ENCODE measurements at regions not wholly inside any gene's neighbourhood (a gene's known extent, or its start where the extent isn't known, plus 50 kb on each side); places are given as distances from the start of the nearest gene placed in this dataset.

GRCh38 chr3:76866729-76867408 is 173.0 kb upstream of the ROBO2 start:
- Histone ChIP-seq H3K36me3 (ENCODE audit: insufficient read depth, low read length) (no peaks in the 10 kb centered on the region), H3K4me3 (ENCODE audit: low read depth in 1 of 2, low read length in 2 of 2) (no peak overlapping the region), H2AFZ (ENCODE audit: low read depth, low read length) (no peak overlapping the region), H3K9ac (ENCODE audit: low read depth, low read length) (no peak overlapping the region), H4K20me1 (ENCODE audit: insufficient read depth, low read length) (no peaks in the 10 kb centered on the region), H3K27me3 (ENCODE audit: insufficient read depth, low read length, poor library complexity) (no peaks in the 10 kb centered on the region), H3K79me2 (ENCODE audit: insufficient read depth, low read length) (no peaks in the 10 kb centered on the region), H3K4me2 (ENCODE audit: insufficient read depth, low read length) (no peak overlapping the region), H3K4me1 (ENCODE audit: insufficient read depth, low read length) (no peaks in the 10 kb centered on the region), H3K27ac (ENCODE audit: low read length) (no peak overlapping the region), H3K9me3 (ENCODE audit: insufficient read depth, low read length, severe bottlenecking) (no peaks in the 10 kb centered on the region)
- DNase-seq (no peak), ATAC-seq (ENCODE audit: insufficient read depth, low read depth) (no peak)
- TF ChIP-seq EZH2 (IDR thresholded peaks at IDR 0.05; ENCODE audit: borderline replicate concordance, low read depth, low read length, severe bottlenecking) = no peak
- no peak for TF ChIP-seq CTCF (IDR thresholded peaks at IDR 0.05; ENCODE audit: borderline replicate concordance, extremely low read depth, low read length, poor library complexity, severe bottlenecking)

- Histone ChIP-seq H3K9ac (ENCODE audit: low read depth, low read length) (no peak overlapping the region), H3K9me3 (ENCODE audit: insufficient read depth, low read length, severe bottlenecking) (no peaks in the 10 kb centered on the region), H4K20me1 (ENCODE audit: insufficient read depth, low read length) (no peaks in the 10 kb centered on the region), H2AFZ (ENCODE audit: low read depth, low read length) (no peak overlapping the region), H3K27me3 (ENCODE audit: insufficient read depth, low read length, poor library complexity) (no peaks in the 10 kb centered on the region), H3K27ac (ENCODE audit: low read length) (no peak overlapping the region), H3K36me3 (ENCODE audit: insufficient read depth, low read length) (no peaks in the 10 kb centered on the region), H3K79me2 (ENCODE audit: insufficient read depth, low read length) (no peaks in the 10 kb centered on the region), H3K4me1 (ENCODE audit: insufficient read depth, low read length) (no peaks in the 10 kb centered on the region), H3K4me2 (ENCODE audit: insufficient read depth, low read length) (no peak overlapping the region), H3K4me3 (ENCODE audit: low read depth in 1 of 2, low read length in 2 of 2) (no peak overlapping the region)
- DNase-seq = no peak
- no peak for ATAC-seq (ENCODE audit: insufficient read depth, low read depth)
- no peak for TF ChIP-seq EZH2 (IDR thresholded peaks at IDR 0.05; ENCODE audit: borderline replicate concordance, low read depth, low read length, severe bottlenecking)
- no peak for TF ChIP-seq CTCF (IDR thresholded peaks at IDR 0.05; ENCODE audit: borderline replicate concordance, extremely low read depth, low read length, poor library complexity, severe bottlenecking)
These were observed 170.0 kb upstream of the ROBO2 start for GRCh38 chr3:76869726-76870384.

- DNase-seq (no peak), ATAC-seq (ENCODE audit: insufficient read depth, low read depth) (no peak)
- Histone ChIP-seq H3K4me2 (ENCODE audit: insufficient read depth, low read length) (no peak overlapping the region), H3K27ac (ENCODE audit: low read length) (no peak overlapping the region), H3K27me3 (ENCODE audit: insufficient read depth, low read length, poor library complexity) (no peaks in the 10 kb centered on the region), H3K36me3 (ENCODE audit: insufficient read depth, low read length) (no peaks in the 10 kb centered on the region), H3K4me3 (ENCODE audit: low read depth in 1 of 2, low read length in 2 of 2) (no peak overlapping the region), H3K4me1 (ENCODE audit: insufficient read depth, low read length) (no peaks in the 10 kb centered on the region), H2AFZ (ENCODE audit: low read depth, low read length) (no peak overlapping the region), H4K20me1 (ENCODE audit: insufficient read depth, low read length) (no peaks in the 10 kb centered on the region), H3K9ac (ENCODE audit: low read depth, low read length) (no peak overlapping the region), H3K9me3 (ENCODE audit: insufficient read depth, low read length, severe bottlenecking) (no peaks in the 10 kb centered on the region), H3K79me2 (ENCODE audit: insufficient read depth, low read length) (no peaks in the 10 kb centered on the region)
- TF ChIP-seq CTCF (IDR thresholded peaks at IDR 0.05; ENCODE audit: borderline replicate concordance, extremely low read depth, low read length, poor library complexity, severe bottlenecking) (no peak), EZH2 (IDR thresholded peaks at IDR 0.05; ENCODE audit: borderline replicate concordance, low read depth, low read length, severe bottlenecking) (no peak)
These were observed 168.2 kb upstream of the ROBO2 start for GRCh38 chr3:76871655-76872054.

Data from DND-41 (cell line).